ENCODE measurements at regions not wholly inside any gene's neighbourhood (a gene's known extent, or its start where the extent isn't known, plus 50 kb on each side); places are given as distances from the start of the nearest gene placed in this dataset.

DNA sequence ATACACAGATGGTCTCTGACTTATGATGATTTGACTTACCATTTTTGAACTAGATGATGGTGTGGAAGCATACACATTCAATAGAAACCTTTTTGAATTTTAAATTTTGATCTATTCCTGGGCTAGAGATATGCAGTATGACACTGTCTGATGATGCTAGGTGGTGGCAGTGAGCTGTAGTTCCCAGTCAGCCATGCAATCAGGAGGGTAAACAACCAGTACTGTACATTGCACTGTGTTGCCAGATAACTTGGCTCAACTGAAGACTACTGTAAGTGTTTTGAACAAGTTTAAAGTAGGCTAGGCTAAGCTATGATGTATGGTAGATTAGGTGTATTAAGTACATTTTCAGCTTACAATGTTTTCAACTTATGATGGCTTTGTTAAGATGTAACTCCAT, 859.1 kb upstream of the ARRDC3 start:
- no peaks in the 10 kb centered on the region for H4K20me1 ChIP-seq (replicated peaks; ENCODE audit: control insufficient read depth, extremely low read depth, insufficient read depth, low read length)
- ChIA-PET CTCF (no interaction called here), POLR2A (no interaction called here)
- no peak overlapping the region for H3K4me2 ChIP-seq (ENCODE audit: insufficient read depth, low read length)
- no TSS peak for BruUV-seq (replicated peaks)
- H3K9me1 ChIP-seq (replicated peaks; ENCODE audit: control insufficient read depth, extremely low read depth, insufficient read depth, low read length), result no peaks in the 10 kb centered on the region
- no peak overlapping the region for H3K4me3 ChIP-seq (replicated peaks in 1 of 3; ENCODE audit: insufficient read depth in 1 of 3, low read depth in 1 of 3, low read length in 3 of 3)
- dilution Hi-C loops (cut with MboI; ENCODE audit: extremely low pct_ligation_motif_present, low sequenced_read_pairs) (no loop called here), intact Hi-C loops (cut with micrococcal nuclease) (no loop called here)
- H3K9me3 ChIP-seq (replicated peaks; ENCODE audit: control insufficient read depth, insufficient read depth, low read length), result peaks cover 2% of the 10 kb centered on the region
- no peak overlapping the region for H3K9ac ChIP-seq (replicated peaks; ENCODE audit: extremely low read depth, insufficient read depth, low read length)
- no peaks in the 10 kb centered on the region for H3K4me1 ChIP-seq (ENCODE audit: control insufficient read depth, extremely low read depth, insufficient read depth, low read length)
- no peaks in the 10 kb centered on the region for H3K36me3 ChIP-seq (ENCODE audit: control insufficient read depth in 2 of 2, extremely low read depth in 1 of 2, insufficient read depth in 2 of 2, low read length in 2 of 2)
- H3K27me3 ChIP-seq (ENCODE audit: control insufficient read depth in 2 of 2, insufficient read depth in 2 of 2, low read length in 2 of 2), result no peaks in the 10 kb centered on the region
- H2AFZ ChIP-seq (ENCODE audit: low read depth, low read length), result no peak overlapping the region
- no peak overlapping the region for H3K27ac ChIP-seq (ENCODE audit: insufficient read depth, low read depth, low read length)
- TF ChIP-seq MYC (IDR thresholded peaks at IDR 0.05; ENCODE audit: low read depth, low read length) (no peak), FOS (IDR thresholded peaks at IDR 0.05; ENCODE audit: borderline replicate concordance, insufficient read depth, low read length) (no peak), EZH2 (IDR thresholded peaks at IDR 0.05; ENCODE audit: borderline replicate concordance, low read depth, low read length, severe bottlenecking) (no peak), GATA2 (IDR thresholded peaks at IDR 0.05; ENCODE audit: insufficient read depth, insufficient read length, low read depth, low read length) (no peak)
- no peaks in the 10 kb centered on the region for H3K79me2 ChIP-seq (ENCODE audit: control insufficient read depth, insufficient read depth, low read length)
- FAIRE-seq (no peak), DNase-seq (ENCODE audit: low read depth, low spot score) (no peak)

DNA sequence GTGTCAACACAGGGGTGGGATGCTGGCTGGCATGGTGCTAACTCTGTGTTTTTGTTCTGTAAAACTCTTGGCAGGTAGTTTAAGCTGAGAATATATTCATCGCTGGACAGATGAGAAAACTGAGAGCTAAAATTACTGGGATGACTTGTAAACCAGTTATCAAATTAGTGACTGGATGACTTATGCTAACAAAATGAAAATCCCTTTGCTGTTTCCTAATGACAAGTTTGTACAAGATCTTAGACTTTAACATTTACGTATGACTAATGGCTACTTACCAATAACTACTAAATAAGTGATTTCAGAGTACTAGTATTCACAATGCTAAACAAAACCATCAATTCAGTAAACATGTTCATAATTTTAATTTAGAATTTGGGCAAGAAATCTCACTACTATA, 854.8 kb upstream of the ARRDC3 start:
- no peak overlapping the region for H3K4me2 ChIP-seq (ENCODE audit: insufficient read depth, low read length)
- H4K20me1 ChIP-seq (replicated peaks; ENCODE audit: control insufficient read depth, extremely low read depth, insufficient read depth, low read length), result no peaks in the 10 kb centered on the region
- DNase-seq (ENCODE audit: low read depth, low spot score) (no peak), FAIRE-seq (no peak)
- no peak overlapping the region for H3K9ac ChIP-seq (replicated peaks; ENCODE audit: extremely low read depth, insufficient read depth, low read length)
- H3K27ac ChIP-seq (ENCODE audit: insufficient read depth, low read depth, low read length), result no peak overlapping the region
- TF ChIP-seq, protein P1, sequence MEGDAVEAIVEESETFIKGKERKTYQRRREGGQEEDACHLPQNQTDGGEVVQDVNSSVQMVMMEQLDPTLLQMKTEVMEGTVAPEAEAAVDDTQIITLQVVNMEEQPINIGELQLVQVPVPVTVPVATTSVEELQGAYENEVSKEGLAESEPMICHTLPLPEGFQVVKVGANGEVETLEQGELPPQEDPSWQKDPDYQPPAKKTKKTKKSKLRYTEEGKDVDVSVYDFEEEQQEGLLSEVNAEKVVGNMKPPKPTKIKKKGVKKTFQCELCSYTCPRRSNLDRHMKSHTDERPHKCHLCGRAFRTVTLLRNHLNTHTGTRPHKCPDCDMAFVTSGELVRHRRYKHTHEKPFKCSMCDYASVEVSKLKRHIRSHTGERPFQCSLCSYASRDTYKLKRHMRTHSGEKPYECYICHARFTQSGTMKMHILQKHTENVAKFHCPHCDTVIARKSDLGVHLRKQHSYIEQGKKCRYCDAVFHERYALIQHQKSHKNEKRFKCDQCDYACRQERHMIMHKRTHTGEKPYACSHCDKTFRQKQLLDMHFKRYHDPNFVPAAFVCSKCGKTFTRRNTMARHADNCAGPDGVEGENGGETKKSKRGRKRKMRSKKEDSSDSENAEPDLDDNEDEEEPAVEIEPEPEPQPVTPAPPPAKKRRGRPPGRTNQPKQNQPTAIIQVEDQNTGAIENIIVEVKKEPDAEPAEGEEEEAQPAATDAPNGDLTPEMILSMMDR (IDR thresholded peaks at IDR 0.05; ENCODE audit: extremely low read depth in 1 of 2, insufficient read depth in 1 of 2, low read depth in 1 of 2, low read length in 2 of 2), result no peak
- TF ChIP-seq, protein P2, sequence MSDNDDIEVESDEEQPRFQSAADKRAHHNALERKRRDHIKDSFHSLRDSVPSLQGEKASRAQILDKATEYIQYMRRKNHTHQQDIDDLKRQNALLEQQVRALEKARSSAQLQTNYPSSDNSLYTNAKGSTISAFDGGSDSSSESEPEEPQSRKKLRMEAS (IDR thresholded peaks at IDR 0.05; ENCODE audit: insufficient read depth, insufficient read length), result no peak
- TF ChIP-seq EZH2 (IDR thresholded peaks at IDR 0.05; ENCODE audit: borderline replicate concordance, low read depth, low read length, severe bottlenecking), result no peak
- TF ChIP-seq FOS (IDR thresholded peaks at IDR 0.05; ENCODE audit: borderline replicate concordance, insufficient read depth, low read length), result no peak
- no peak for TF ChIP-seq JUN (IDR thresholded peaks at IDR 0.05; ENCODE audit: borderline replicate concordance, insufficient read depth, insufficient read length, low read depth)
- TF ChIP-seq GATA2 (IDR thresholded peaks at IDR 0.05; ENCODE audit: insufficient read depth, insufficient read length, low read depth, low read length), result no peak
- no peak for TF ChIP-seq POLR2AphosphoS5 (IDR thresholded peaks at IDR 0.05; ENCODE audit: insufficient read depth, low read depth, low read length)
- TF ChIP-seq MYC (IDR thresholded peaks at IDR 0.05; ENCODE audit: low read depth, low read length), result no peak
- H3K9me3 ChIP-seq (replicated peaks; ENCODE audit: control insufficient read depth, insufficient read depth, low read length), result peaks cover 2% of the 10 kb centered on the region
- dilution Hi-C loops (cut with MboI; ENCODE audit: extremely low pct_ligation_motif_present, low sequenced_read_pairs), result no loop called here
- H3K27me3 ChIP-seq (ENCODE audit: control insufficient read depth in 2 of 2, insufficient read depth in 2 of 2, low read length in 2 of 2), result no peaks in the 10 kb centered on the region
- POLR2A ChIA-PET, result no interaction called here
- no peaks in the 10 kb centered on the region for H3K36me3 ChIP-seq (ENCODE audit: control insufficient read depth in 2 of 2, extremely low read depth in 1 of 2, insufficient read depth in 2 of 2, low read length in 2 of 2)
- intact Hi-C loops (cut with micrococcal nuclease), result no loop called here
- no peaks in the 10 kb centered on the region for H3K9me1 ChIP-seq (replicated peaks; ENCODE audit: control insufficient read depth, extremely low read depth, insufficient read depth, low read length)
- CTCF ChIA-PET, result interaction anchor here (0.6 kb wide), 1 partner anchor 806 kb away, joined by 3 read pairs; no protein-coding TSS in a partner anchor
- no peak overlapping the region for H2AFZ ChIP-seq (ENCODE audit: low read depth, low read length)
- no TSS peak for BruUV-seq (replicated peaks)
- H3K4me3 ChIP-seq (replicated peaks in 1 of 3; ENCODE audit: insufficient read depth in 1 of 3, low read depth in 1 of 3, low read length in 3 of 3), result no peak overlapping the region
- H3K79me2 ChIP-seq (ENCODE audit: control insufficient read depth, insufficient read depth, low read length), result no peaks in the 10 kb centered on the region
- H3K4me1 ChIP-seq (ENCODE audit: control insufficient read depth, extremely low read depth, insufficient read depth, low read length), result no peaks in the 10 kb centered on the region

All from endothelial cell of umbilical vein (primary cell).